Endothelial cell of umbilical vein (primary cell): ENCODE measurements at regions not wholly inside any gene's neighbourhood (a gene's known extent, or its start where the extent isn't known, plus 50 kb on each side); places are given as distances from the start of the nearest gene placed in this dataset.

Experiments used
- BruUV-seq: library from RNA; stranded (reverse); fragments of 400-500 nt; replicated peaks from 2 replicates; lab custom pipeline; 2021; lab: Mats Ljungman, UMichigan
- CTCF ChIA-PET: fragments of 300-600, 350-600 bp; sonication (Branson Sonifier 250); formaldehyde crosslinking; loops from one replicate; lab custom pipeline; 2021; ENCODE audit warnings: antibody characterized with exemption, inconsistent platforms; lab: Charles Lee
- POLR2A ChIA-PET: fragments of 300-600, 350-600 bp; sonication (Branson Sonifier 250); formaldehyde crosslinking; loops from one replicate; lab custom pipeline; 2021; ENCODE audit warnings: antibody characterized with exemption, inconsistent platforms; lab: Charles Lee
- DNase-seq: peaks from one replicate; pipeline ENCODE4 v3.0.0-alpha.2; 2011; ENCODE audit warnings: low read depth, low spot score
- FAIRE-seq: peaks from 2 replicates; lab custom pipeline; 2011; peaks lifted over from hg19 to GRCh38; lab: Jason Lieb, UNC
- H2AFZ ChIP-seq: 2 replicates; pipeline ENCODE4 v1.6.0; 2012; ENCODE audit warnings: low read depth, low read length, control low read depth, inconsistent platforms
- H3K27ac ChIP-seq: 2 replicates; pipeline ENCODE4 v1.5.1; 2011; ENCODE audit warnings: low read depth, mild to moderate bottlenecking, control low read depth, low read length, moderate library complexity; ENCODE audit not compliant: insufficient read depth
- H3K27me3 ChIP-seq, 2 experiments: 2 replicates each; pipeline versions ENCODE4 v1.6.0 to v1.6.1; 2011; ENCODE audit warnings: low read length in 2 of 2, mixed read lengths in 1 of 2; ENCODE audit not compliant: control insufficient read depth in 2 of 2, insufficient read depth in 2 of 2
- H3K36me3 ChIP-seq, 2 experiments: 2 replicates in 1 of 2; 3 replicates in 1 of 2; pipeline ENCODE4 v1.5.1; 2011; ENCODE audit warnings: low read length in 2 of 2, mild to moderate bottlenecking in 1 of 2, moderate library complexity in 1 of 2; ENCODE audit not compliant: control insufficient read depth in 2 of 2, insufficient read depth in 2 of 2; ENCODE audit errors: extremely low read depth in 1 of 2
- H3K4me1 ChIP-seq: 3 replicates; pipeline ENCODE4 v1.5.1; 2011; ENCODE audit warnings: mild to moderate bottlenecking, low read length; ENCODE audit not compliant: control insufficient read depth, insufficient read depth; ENCODE audit errors: extremely low read depth
- H3K4me2 ChIP-seq: 2 replicates; pipeline ENCODE4 v1.6.1; 2011; ENCODE audit warnings: low read length, control low read depth, mixed read lengths; ENCODE audit not compliant: insufficient read depth
- H3K4me3 ChIP-seq, 3 experiments: fragments of 200-600 bp in 1 of 3; sonication (generic), shearing (Covaris generic) in 1 of 3; replicated peaks in 1 of 3; 2 replicates each; pipeline ENCODE4 v1.5.1; 2011 to 2016; ENCODE audit warnings: control low read depth in 3 of 3, low read length in 3 of 3, mild to moderate bottlenecking in 2 of 3, inconsistent platforms in 1 of 3, low read depth in 1 of 3, moderate library complexity in 1 of 3; ENCODE audit not compliant: insufficient read depth in 1 of 3
- H3K79me2 ChIP-seq: 2 replicates; pipeline ENCODE4 v1.6.0; 2012; ENCODE audit warnings: low read length, inconsistent platforms; ENCODE audit not compliant: control insufficient read depth, insufficient read depth
- H3K9ac ChIP-seq: replicated peaks from 2 replicates; pipeline ENCODE3; 2011; ENCODE audit warnings: low read length, control low read depth; ENCODE audit not compliant: insufficient read depth; ENCODE audit errors: extremely low read depth
- H3K9me1 ChIP-seq: replicated peaks from 3 replicates; pipeline ENCODE4 v1.6.0; 2011; ENCODE audit warnings: mild to moderate bottlenecking, low read length; ENCODE audit not compliant: control insufficient read depth, insufficient read depth; ENCODE audit errors: extremely low read depth
- H3K9me3 ChIP-seq: replicated peaks from 2 replicates; pipeline ENCODE4 v1.5.1; 2012; ENCODE audit warnings: low read length, inconsistent platforms; ENCODE audit not compliant: control insufficient read depth, insufficient read depth
- H4K20me1 ChIP-seq: replicated peaks from 2 replicates; pipeline ENCODE3; 2011; ENCODE audit warnings: mild to moderate bottlenecking, low read length; ENCODE audit not compliant: control insufficient read depth, insufficient read depth; ENCODE audit errors: extremely low read depth
- CTCF ChIP-seq, 2 donors: IDR thresholded peaks; 1 replicate in 1 of 2; 2 replicates in 1 of 2; pipeline ENCODE4 v1.5.1; 2011; ENCODE audit warnings: low read length in 2 of 2, mild to moderate bottlenecking in 2 of 2, moderate library complexity in 2 of 2, control low read depth in 1 of 2, inconsistent platforms in 1 of 2, low read depth in 1 of 2; ENCODE audit not compliant: insufficient read depth in 1 of 2; ENCODE audit errors: extremely low read depth in 1 of 2
- EZH2 ChIP-seq: IDR thresholded peaks from 2 replicates; pipeline ENCODE4 v1.6.1; 2012; ENCODE audit warnings: borderline replicate concordance, low read depth, mild to moderate bottlenecking, moderate library complexity, low read length, inconsistent platforms; ENCODE audit not compliant: severe bottlenecking
- FOS ChIP-seq: IDR thresholded peaks from 2 replicates; pipeline ENCODE4 v1.6.1; 2011; ENCODE audit warnings: mild to moderate bottlenecking, low read length, moderate library complexity, borderline replicate concordance; ENCODE audit not compliant: insufficient read depth
- GATA2 ChIP-seq: IDR thresholded peaks from 2 replicates; pipeline ENCODE4 v1.7.0; 2011; ENCODE audit warnings: low read depth, mild to moderate bottlenecking, moderate library complexity, mixed read lengths, low read length; ENCODE audit not compliant: insufficient read length, insufficient read depth
- JUN ChIP-seq: IDR thresholded peaks from 2 replicates; pipeline ENCODE4 v1.6.1; 2011; ENCODE audit warnings: borderline replicate concordance, low read depth; ENCODE audit not compliant: insufficient read length, insufficient read depth
- MAX ChIP-seq: IDR thresholded peaks from 2 replicates; pipeline ENCODE4 v1.6.1; 2011; ENCODE audit not compliant: insufficient read depth, insufficient read length
- MYC ChIP-seq: IDR thresholded peaks from one replicate; pipeline ENCODE4 v1.6.1; 2011; ENCODE audit warnings: mild to moderate bottlenecking, low read depth, low read length
- POLR2A ChIP-seq: IDR thresholded peaks from 2 replicates; pipeline ENCODE4 v1.6.1; 2012; ENCODE audit warnings: low read depth, mild to moderate bottlenecking, control low read depth, low read length
- POLR2AphosphoS5 ChIP-seq: IDR thresholded peaks from 2 replicates; pipeline ENCODE4 v1.6.1; 2012; ENCODE audit warnings: low read depth, mild to moderate bottlenecking, control low read depth, low read length, moderate library complexity; ENCODE audit not compliant: insufficient read depth
- dilution Hi-C: fragments of 300-500 bp; cut with MboI; formaldehyde crosslinking; loops from one replicate; pipeline ENCODE4 v1.15.0; 2019; ENCODE audit warnings: low sequenced_read_pairs; ENCODE audit not compliant: extremely low pct_ligation_motif_present
- intact Hi-C: fragments of 100-400 bp; cut with micrococcal nuclease; formaldehyde crosslinking; loops from one replicate; pipeline ENCODE4 v1.10.0; 2022

GRCh38 chr2:114049280-114049679, 159.4 kb downstream of the ACTR3 start:
- dilution Hi-C loops, result no loop called here
- intact Hi-C loops, result no loop called here
- no peak overlapping the region for H3K4me3 ChIP-seq
- H3K27ac ChIP-seq, result no peak overlapping the region
- H3K9ac ChIP-seq, result no peak overlapping the region
- ChIA-PET CTCF (no interaction called here), POLR2A (no interaction called here)
- TF ChIP-seq FOS, result no peak
- TF ChIP-seq CTCF (IDR thresholded peaks at IDR 0.05; ENCODE audit: extremely low read depth in 1 of 2, insufficient read depth in 1 of 2, low read depth in 1 of 2, low read length in 2 of 2), result no peak
- TF ChIP-seq JUN, result no peak
- TF ChIP-seq EZH2, result no peak
- no peak for TF ChIP-seq POLR2AphosphoS5
- no peak for TF ChIP-seq MYC
- TF ChIP-seq POLR2A, result no peak
- no peak for TF ChIP-seq GATA2
- no peak for TF ChIP-seq MAX
- H3K9me3 ChIP-seq, result no peaks in the 10 kb centered on the region
- no peaks in the 10 kb centered on the region for H3K9me1 ChIP-seq
- no peak overlapping the region for H3K4me2 ChIP-seq
- no peaks in the 10 kb centered on the region for H3K4me1 ChIP-seq
- no peaks in the 10 kb centered on the region for H3K79me2 ChIP-seq
- no TSS peak for BruUV-seq
- no peak overlapping the region for H2AFZ ChIP-seq
- no peaks in the 10 kb centered on the region for H3K36me3 ChIP-seq
- no peaks in the 10 kb centered on the region for H4K20me1 ChIP-seq
- no peak for DNase-seq
- FAIRE-seq, result no peak
- no peaks in the 10 kb centered on the region for H3K27me3 ChIP-seq
